Endothelial cell of umbilical vein (primary cell): ENCODE measurements at regions not wholly inside any gene's neighbourhood (a gene's known extent, or its start where the extent isn't known, plus 50 kb on each side); places are given as distances from the start of the nearest gene placed in this dataset.
"Not testable (repeated sequence)": the region's sequence is repeated elsewhere in the genome, so short reads cannot be mapped to it uniquely, and the experiment has no call there.

Source experiments
- BruUV-seq: library from RNA; stranded (reverse); fragments of 400-500 nt; replicated peaks from 2 replicates; lab custom pipeline; 2021; lab: Mats Ljungman, UMichigan
- CTCF ChIA-PET: fragments of 300-600, 350-600 bp; sonication (Branson Sonifier 250); formaldehyde crosslinking; loops from one replicate; lab custom pipeline; 2021; ENCODE audit warnings: antibody characterized with exemption, inconsistent platforms; lab: Charles Lee
- POLR2A ChIA-PET: fragments of 300-600, 350-600 bp; sonication (Branson Sonifier 250); formaldehyde crosslinking; loops from one replicate; lab custom pipeline; 2021; ENCODE audit warnings: antibody characterized with exemption, inconsistent platforms; lab: Charles Lee
- DNase-seq: peaks from one replicate; pipeline ENCODE4 v3.0.0-alpha.2; 2011; ENCODE audit warnings: low read depth, low spot score
- FAIRE-seq: peaks from 2 replicates; lab custom pipeline; 2011; peaks lifted over from hg19 to GRCh38; lab: Jason Lieb, UNC
- H2AFZ ChIP-seq: 2 replicates; pipeline ENCODE4 v1.6.0; 2012; ENCODE audit warnings: low read depth, low read length, control low read depth, inconsistent platforms
- H3K27ac ChIP-seq: 2 replicates; pipeline ENCODE4 v1.5.1; 2011; ENCODE audit warnings: low read depth, mild to moderate bottlenecking, control low read depth, low read length, moderate library complexity; ENCODE audit not compliant: insufficient read depth
- H3K27me3 ChIP-seq, 2 experiments: 2 replicates each; pipeline versions ENCODE4 v1.6.0 to v1.6.1; 2011; ENCODE audit warnings: low read length in 2 of 2, mixed read lengths in 1 of 2; ENCODE audit not compliant: control insufficient read depth in 2 of 2, insufficient read depth in 2 of 2
- H3K36me3 ChIP-seq, 2 experiments: 2 replicates in 1 of 2; 3 replicates in 1 of 2; pipeline ENCODE4 v1.5.1; 2011; ENCODE audit warnings: low read length in 2 of 2, mild to moderate bottlenecking in 1 of 2, moderate library complexity in 1 of 2; ENCODE audit not compliant: control insufficient read depth in 2 of 2, insufficient read depth in 2 of 2; ENCODE audit errors: extremely low read depth in 1 of 2
- H3K4me1 ChIP-seq: 3 replicates; pipeline ENCODE4 v1.5.1; 2011; ENCODE audit warnings: mild to moderate bottlenecking, low read length; ENCODE audit not compliant: control insufficient read depth, insufficient read depth; ENCODE audit errors: extremely low read depth
- H3K4me2 ChIP-seq: 2 replicates; pipeline ENCODE4 v1.6.1; 2011; ENCODE audit warnings: low read length, control low read depth, mixed read lengths; ENCODE audit not compliant: insufficient read depth
- H3K4me3 ChIP-seq, 3 experiments: fragments of 200-600 bp in 1 of 3; sonication (generic), shearing (Covaris generic) in 1 of 3; replicated peaks in 1 of 3; 2 replicates each; pipeline ENCODE4 v1.5.1; 2011 to 2016; ENCODE audit warnings: control low read depth in 3 of 3, low read length in 3 of 3, mild to moderate bottlenecking in 2 of 3, inconsistent platforms in 1 of 3, low read depth in 1 of 3, moderate library complexity in 1 of 3; ENCODE audit not compliant: insufficient read depth in 1 of 3
- H3K79me2 ChIP-seq: 2 replicates; pipeline ENCODE4 v1.6.0; 2012; ENCODE audit warnings: low read length, inconsistent platforms; ENCODE audit not compliant: control insufficient read depth, insufficient read depth
- H3K9ac ChIP-seq: replicated peaks from 2 replicates; pipeline ENCODE3; 2011; ENCODE audit warnings: low read length, control low read depth; ENCODE audit not compliant: insufficient read depth; ENCODE audit errors: extremely low read depth
- H3K9me1 ChIP-seq: replicated peaks from 3 replicates; pipeline ENCODE4 v1.6.0; 2011; ENCODE audit warnings: mild to moderate bottlenecking, low read length; ENCODE audit not compliant: control insufficient read depth, insufficient read depth; ENCODE audit errors: extremely low read depth
- H3K9me3 ChIP-seq: replicated peaks from 2 replicates; pipeline ENCODE4 v1.5.1; 2012; ENCODE audit warnings: low read length, inconsistent platforms; ENCODE audit not compliant: control insufficient read depth, insufficient read depth
- H4K20me1 ChIP-seq: replicated peaks from 2 replicates; pipeline ENCODE3; 2011; ENCODE audit warnings: mild to moderate bottlenecking, low read length; ENCODE audit not compliant: control insufficient read depth, insufficient read depth; ENCODE audit errors: extremely low read depth
- dilution Hi-C: fragments of 300-500 bp; cut with MboI; formaldehyde crosslinking; loops from one replicate; pipeline ENCODE4 v1.15.0; 2019; ENCODE audit warnings: low sequenced_read_pairs; ENCODE audit not compliant: extremely low pct_ligation_motif_present
- intact Hi-C: fragments of 100-400 bp; cut with micrococcal nuclease; formaldehyde crosslinking; loops from one replicate; pipeline ENCODE4 v1.10.0; 2022

GRCh38 chr21:6120863-6121262 is 4400.5 kb upstream of the TPTE start:
- H3K4me2 ChIP-seq, H3K27ac ChIP-seq, H2AFZ ChIP-seq, CTCF ChIA-PET, BruUV-seq, H3K27me3 ChIP-seq, H3K36me3 ChIP-seq, FAIRE-seq, H3K9me3 ChIP-seq, H3K79me2 ChIP-seq, H3K4me1 ChIP-seq, intact Hi-C loops, POLR2A ChIA-PET, H3K9me1 ChIP-seq, dilution Hi-C loops, H4K20me1 ChIP-seq, DNase-seq, H3K9ac ChIP-seq, H3K4me3 ChIP-seq: not testable (repeated sequence)

- H4K20me1 ChIP-seq, CTCF ChIA-PET, dilution Hi-C loops, intact Hi-C loops, H3K9me3 ChIP-seq, H3K4me2 ChIP-seq, BruUV-seq, DNase-seq, H2AFZ ChIP-seq, H3K9me1 ChIP-seq, H3K27me3 ChIP-seq, H3K9ac ChIP-seq, H3K36me3 ChIP-seq, H3K79me2 ChIP-seq, POLR2A ChIA-PET, H3K27ac ChIP-seq, FAIRE-seq, H3K4me1 ChIP-seq, H3K4me3 ChIP-seq: not testable (repeated sequence)
Measured at GRCh38 chr21:6122629-6123028, 4398.8 kb upstream of the TPTE start.

- CTCF ChIA-PET, BruUV-seq, H3K9me3 ChIP-seq, H3K27me3 ChIP-seq, FAIRE-seq, H3K9ac ChIP-seq, H3K4me1 ChIP-seq, H2AFZ ChIP-seq, H4K20me1 ChIP-seq, POLR2A ChIA-PET, DNase-seq, intact Hi-C loops, H3K4me2 ChIP-seq, H3K27ac ChIP-seq, H3K79me2 ChIP-seq, H3K4me3 ChIP-seq, H3K36me3 ChIP-seq, dilution Hi-C loops, H3K9me1 ChIP-seq: not testable (repeated sequence)
Measured at GRCh38 chr21:6123224-6123623, 4398.2 kb upstream of the TPTE start.

GRCh38 chr21:6125549-6126240 is 4395.7 kb upstream of the TPTE start:
- H3K36me3 ChIP-seq, H4K20me1 ChIP-seq, FAIRE-seq, dilution Hi-C loops, H3K27ac ChIP-seq, H3K9ac ChIP-seq, CTCF ChIA-PET, H3K9me3 ChIP-seq, H3K4me1 ChIP-seq, H3K9me1 ChIP-seq, DNase-seq, H2AFZ ChIP-seq, BruUV-seq, H3K4me2 ChIP-seq, H3K27me3 ChIP-seq, H3K79me2 ChIP-seq, intact Hi-C loops, POLR2A ChIA-PET, H3K4me3 ChIP-seq: not testable (repeated sequence)
